K562 (cell line): ENCODE measurements at regions not wholly inside any gene's neighbourhood (a gene's known extent, or its start where the extent isn't known, plus 50 kb on each side); places are given as distances from the start of the nearest gene placed in this dataset.
A peak's percentile ranks its signal among the peaks of the same experiment; 100 is the strongest.

Experiments
- ADNP ChIP-seq: fragments of 200-800 bp; sonication (Bioruptor generic); IDR thresholded peaks from 2 replicates; pipeline ENCODE4 v1.6.1; 2016; ENCODE audit warnings: missing genetic modification characterization, missing compliant biosample characterization
- CREM ChIP-seq: IDR thresholded peaks from 2 replicates; pipeline ENCODE4 v1.6.1; 2014; ENCODE audit warnings: antibody characterized with exemption, low read depth
- CTBP1 ChIP-seq: fragments of 450-650 bp; IDR thresholded peaks from 2 replicates; pipeline ENCODE4 v1.6.1; 2016; ENCODE audit warnings: borderline replicate concordance
- FOXA1 ChIP-seq: fragments of 450-650 bp; IDR thresholded peaks from 2 replicates; pipeline ENCODE4 v1.6.1; 2016; ENCODE audit warnings: mild to moderate bottlenecking, borderline replicate concordance
- FOXM1 ChIP-seq, 2 experiments: fragments of 450-650 bp in 1 of 2; sonication (generic) in 1 of 2; formaldehyde crosslinking in 1 of 2; IDR thresholded peaks; 2 replicates each; pipeline versions ENCODE4 v1.6.1 to v1.9.0; 2017 to 2022; ENCODE audit warnings: low read depth in 2 of 2, mild to moderate bottlenecking in 2 of 2, missing genetic modification reagents in 1 of 2, moderate library complexity in 1 of 2
- HNRNPUL1 ChIP-seq: fragments of 200-400 bp; formaldehyde crosslinking; IDR thresholded peaks from 2 replicates; pipeline ENCODE4 v1.6.1; 2017; ENCODE audit warnings: low read length
- MCM5 ChIP-seq: fragments of 450-650 bp; IDR thresholded peaks from 2 replicates; pipeline ENCODE4 v1.6.1; 2016; ENCODE audit warnings: low read depth
- MYBL2 ChIP-seq, 2 experiments: fragments of 450-650 bp in 1 of 2; sonication (generic) in 1 of 2; formaldehyde crosslinking in 1 of 2; IDR thresholded peaks; 2 replicates each; pipeline versions ENCODE4 v1.6.1 to v1.8.1; 2017 to 2022; ENCODE audit warnings: borderline replicate concordance in 1 of 2, inconsistent platforms in 1 of 2, low read depth in 1 of 2, mild to moderate bottlenecking in 1 of 2, missing genetic modification reagents in 1 of 2, moderate library complexity in 1 of 2
- NKRF ChIP-seq: fragments of 450-650 bp; IDR thresholded peaks from 2 replicates; pipeline ENCODE4 v1.6.1; 2016; ENCODE audit warnings: borderline replicate concordance
- RBM17 ChIP-seq: fragments of 200-400 bp; formaldehyde crosslinking; IDR thresholded peaks from 2 replicates; pipeline ENCODE4 v1.6.1; 2017; ENCODE audit warnings: low read depth, mild to moderate bottlenecking, low read length, borderline replicate concordance
- RREB1 ChIP-seq: fragments of 250-450 bp; sonication (Bioruptor Pico); IDR thresholded peaks from 2 replicates; pipeline ENCODE4 v1.4.0; 2020
- SNIP1 ChIP-seq: fragments of 450-650 bp; IDR thresholded peaks from 2 replicates; pipeline ENCODE4 v1.7.1; 2017; ENCODE audit warnings: low read depth, mild to moderate bottlenecking
- SRSF1 ChIP-seq: fragments of 200-400 bp; formaldehyde crosslinking; IDR thresholded peaks from 2 replicates; pipeline ENCODE4 v1.6.1; 2017; ENCODE audit warnings: mild to moderate bottlenecking, low read depth, low read length, moderate library complexity
- TEAD2 ChIP-seq: fragments of 450-650 bp; IDR thresholded peaks from 2 replicates; pipeline ENCODE4 v1.6.1; 2016; ENCODE audit warnings: missing genetic modification characterization, control low read depth, missing compliant biosample characterization
- THAP7 ChIP-seq: fragments of 250-450 bp; sonication (Bioruptor Pico); IDR thresholded peaks from 2 replicates; pipeline ENCODE4 v1.5.0; 2021
- ZNF384 ChIP-seq: IDR thresholded peaks from 2 replicates; pipeline ENCODE4 v1.6.1; 2012; ENCODE audit warnings: low read depth, low read length, improper control_type of control experiment
- ZNF511 ChIP-seq: sonication (generic); formaldehyde crosslinking; IDR thresholded peaks from 2 replicates; pipeline ENCODE4 v1.8.0; 2022; ENCODE audit warnings: mild to moderate bottlenecking, missing genetic modification reagents

- no peak for TF ChIP-seq RREB1 (CRISPR knock-in tag)
- TF ChIP-seq HNRNPUL1 = no peak
- no peak for TF ChIP-seq ZNF511
- peak; percentile 85 for TF ChIP-seq FOXA1
- TF ChIP-seq RBM17 = no peak
- TF ChIP-seq MYBL2 (IDR thresholded peaks at IDR 0.05; ENCODE audit: low read depth) = no peak
- no peak for TF ChIP-seq MYBL2 (CRISPR knock-in tag; IDR thresholded peaks at IDR 0.05; ENCODE audit: borderline replicate concordance)
- no peak for TF ChIP-seq FOXM1 (IDR thresholded peaks at IDR 0.05; ENCODE audit: low read depth)
- TF ChIP-seq FOXM1 (CRISPR knock-in tag; IDR thresholded peaks at IDR 0.05; ENCODE audit: low read depth) = no peak
- TF ChIP-seq CREM = peak; percentile 50; the same call in 1 of the 2 replicates
- no peak for TF ChIP-seq ADNP (tag)
- TF ChIP-seq SRSF1 = no peak
- no peak for TF ChIP-seq NKRF
- TF ChIP-seq CTBP1 = no peak
- no peak for TF ChIP-seq MCM5
- TF ChIP-seq THAP7 (CRISPR knock-in tag) = no peak
- no peak for TF ChIP-seq TEAD2 (tag)
- TF ChIP-seq ZNF384 = no peak
- TF ChIP-seq SNIP1 = no peak
Measured at GRCh38 chr14:22333422-22334274, 255.4 kb downstream of the DAD1 start (continued).
